Esophagus mucosa (tissue), 1 donor: ENCODE measurements at regions not wholly inside any gene's neighbourhood (a gene's known extent, or its start where the extent isn't known, plus 50 kb on each side); places are given as distances from the start of the nearest gene placed in this dataset.
A peak's percentile ranks its signal among the peaks of the same experiment; 100 is the strongest.

Source experiments
- ATAC-seq: fragments of 200-7000 bp; cut with Tn5 transposase; one replicate; pipeline ENCODE4 v1.9.1; 2020
- donor health status: DM: yes; HTN: yes; CAD: no.

- peak; percentile 60 for ATAC-seq
Observed at GRCh38 chr16:79328402-79329165, 272.0 kb downstream of the MAF start.

- ATAC-seq = no peak
Observed at GRCh38 chr16:79327836-79328235, 272.7 kb downstream of the MAF start.

- no peak for ATAC-seq
Observed at GRCh38 chr16:79326549-79326948, 274.0 kb downstream of the MAF start.

GRCh38 chr16:79325226-79325945, 275.2 kb downstream of the MAF start:
- no peak for ATAC-seq

GRCh38 chr16:79320956-79321355, 279.6 kb downstream of the MAF start:
- ATAC-seq = no peak

- peak; percentile 38 for ATAC-seq
Observed at GRCh38 chr16:79318143-79318899, 282.2 kb downstream of the MAF start.

GRCh38 chr16:79317521-79317920, 283.0 kb downstream of the MAF start:
- ATAC-seq = no peak

- no peak for ATAC-seq
Observed at GRCh38 chr16:79317026-79317425, 283.5 kb downstream of the MAF start.

GRCh38 chr16:79316004-79316458, 284.5 kb downstream of the MAF start:
- no peak for ATAC-seq

GRCh38 chr16:79312502-79312901, 288.0 kb downstream of the MAF start:
- ATAC-seq = no peak

GRCh38 chr16:79310710-79311109, 289.8 kb downstream of the MAF start:
- ATAC-seq = no peak

- ATAC-seq = no peak
Observed at GRCh38 chr16:79309606-79310005, 290.9 kb downstream of the MAF start.

GRCh38 chr16:79307214-79307613, 293.3 kb downstream of the MAF start:
- ATAC-seq = no peak

- no peak for ATAC-seq
Observed at GRCh38 chr16:79305074-79305473, 295.5 kb downstream of the MAF start.

GRCh38 chr16:79303959-79304387, 296.6 kb downstream of the MAF start:
- ATAC-seq = no peak

GRCh38 chr16:79303206-79303605, 297.3 kb downstream of the MAF start:
- no peak for ATAC-seq

- ATAC-seq = no peak
Observed at GRCh38 chr16:79302731-79303130, 297.8 kb downstream of the MAF start.

- no peak for ATAC-seq
Observed at GRCh38 chr16:79301051-79301450, 299.5 kb downstream of the MAF start.

GRCh38 chr16:79298894-79299799, 301.4 kb downstream of the MAF start:
- no peak for ATAC-seq

- no peak for ATAC-seq
Observed at GRCh38 chr16:79298476-79298875, 302.1 kb downstream of the MAF start.

- ATAC-seq = peak; percentile 86
Observed at GRCh38 chr16:79297805-79298204, 302.7 kb downstream of the MAF start.

- ATAC-seq = peak; percentile 48
Observed at GRCh38 chr16:79297296-79297695, 303.2 kb downstream of the MAF start.
